ENCODE measurements at regions not wholly inside any gene's neighbourhood (a gene's known extent, or its start where the extent isn't known, plus 50 kb on each side); places are given as distances from the start of the nearest gene placed in this dataset.

GRCh38 chr1:55870106-55870505 is 654.9 kb upstream of the USP24 start:
- TF ChIP-seq, protein P1, sequence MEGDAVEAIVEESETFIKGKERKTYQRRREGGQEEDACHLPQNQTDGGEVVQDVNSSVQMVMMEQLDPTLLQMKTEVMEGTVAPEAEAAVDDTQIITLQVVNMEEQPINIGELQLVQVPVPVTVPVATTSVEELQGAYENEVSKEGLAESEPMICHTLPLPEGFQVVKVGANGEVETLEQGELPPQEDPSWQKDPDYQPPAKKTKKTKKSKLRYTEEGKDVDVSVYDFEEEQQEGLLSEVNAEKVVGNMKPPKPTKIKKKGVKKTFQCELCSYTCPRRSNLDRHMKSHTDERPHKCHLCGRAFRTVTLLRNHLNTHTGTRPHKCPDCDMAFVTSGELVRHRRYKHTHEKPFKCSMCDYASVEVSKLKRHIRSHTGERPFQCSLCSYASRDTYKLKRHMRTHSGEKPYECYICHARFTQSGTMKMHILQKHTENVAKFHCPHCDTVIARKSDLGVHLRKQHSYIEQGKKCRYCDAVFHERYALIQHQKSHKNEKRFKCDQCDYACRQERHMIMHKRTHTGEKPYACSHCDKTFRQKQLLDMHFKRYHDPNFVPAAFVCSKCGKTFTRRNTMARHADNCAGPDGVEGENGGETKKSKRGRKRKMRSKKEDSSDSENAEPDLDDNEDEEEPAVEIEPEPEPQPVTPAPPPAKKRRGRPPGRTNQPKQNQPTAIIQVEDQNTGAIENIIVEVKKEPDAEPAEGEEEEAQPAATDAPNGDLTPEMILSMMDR (IDR thresholded peaks at IDR 0.05): no peak
- no peak for TF ChIP-seq EP300 (IDR thresholded peaks at IDR 0.05)
- no peak for TF ChIP-seq POLR2A (IDR thresholded peaks at IDR 0.05)

Measured in ovary (tissue), 3 donors.